A549 (cell line): ENCODE measurements at regions not wholly inside any gene's neighbourhood (a gene's known extent, or its start where the extent isn't known, plus 50 kb on each side); places are given as distances from the start of the nearest gene placed in this dataset.

Experiments
- ATAC-seq, 2 experiments: fragments of 200-7000 bp in 1 of 2; fragments of >200 bp in 1 of 2; cut with Nextera tagmentation in 1 of 2; cut with Tn5 transposase in 1 of 2; 3 replicates each; pipeline versions ENCODE4 v1.8.0 to v1.9.1; 2018 to 2020; ENCODE audit warnings: mild to moderate bottlenecking in 1 of 2, moderate library complexity in 1 of 2
- CTCF ChIA-PET: fragments of 300-600 bp; sonication (Branson Sonifier 250); formaldehyde crosslinking; extraction: SDS; loops from one replicate; lab custom pipeline; 2021; ENCODE audit warnings: antibody characterized with exemption, inconsistent platforms; lab: Yijun Ruan, JAX
- POLR2A ChIA-PET: fragments of 350-600 bp; formaldehyde crosslinking; extraction: SDS; loops from one replicate; lab custom pipeline; 2021; ENCODE audit warnings: antibody characterized with exemption, inconsistent platforms; lab: Yijun Ruan, JAX
- DNase-seq, 2 experiments: peaks; one replicate each; pipeline versions ENCODE4 v3.0.0 to v3.0.0-alpha.2; 2011 to 2016; ENCODE audit warnings: low read depth in 1 of 2, low spot score in 1 of 2
- FAIRE-seq: peaks from 2 replicates; lab custom pipeline; 2011; peaks lifted over from hg19 to GRCh38; lab: Jason Lieb, UNC
- H3K27ac ChIP-seq, 2 experiments: fragments of >200 bp; sonication (Bioruptor Twin); formaldehyde crosslinking; 3 replicates each; pipeline ENCODE4 v1.5.1; 2016 to 2017
- H3K4me1 ChIP-seq: fragments of >200 bp; sonication (Bioruptor Twin); formaldehyde crosslinking; 3 replicates; pipeline ENCODE4 v1.6.1; 2016
- H3K4me2 ChIP-seq: fragments of >200 bp; sonication (Bioruptor Twin); formaldehyde crosslinking; 3 replicates; pipeline ENCODE4 v1.6.1; 2016
- H3K4me3 ChIP-seq: fragments of >200 bp; sonication (Bioruptor Twin); formaldehyde crosslinking; 3 replicates; pipeline ENCODE4 v1.5.1; 2016
- H3K9me3 ChIP-seq: fragments of >200 bp; sonication (Bioruptor Twin); formaldehyde crosslinking; 3 replicates; pipeline ENCODE4 v1.6.1; 2016
- BCL3 ChIP-seq: fragments of >200 bp; sonication (Bioruptor Twin); formaldehyde crosslinking; IDR thresholded peaks from 3 replicates; pipeline ENCODE4 v1.6.1; 2016
- BHLHE40 ChIP-seq: IDR thresholded peaks from 2 replicates; pipeline ENCODE4 v1.6.1; 2012; ENCODE audit warnings: low read depth, low read length, inconsistent platforms
- CEBPB ChIP-seq, 2 experiments: fragments of >200 bp in 1 of 2; sonication (Bioruptor Twin) in 1 of 2; formaldehyde crosslinking in 1 of 2; IDR thresholded peaks; 2 replicates each; pipeline ENCODE4 v1.6.1; 2012 to 2016
- CHD4 ChIP-seq: fragments of 200-600 bp; sonication (generic); IDR thresholded peaks from 2 replicates; pipeline ENCODE4 v1.6.1; 2016; ENCODE audit warnings: antibody characterized with exemption, mild to moderate bottlenecking, borderline replicate concordance
- CTCF ChIP-seq: fragments of >200 bp; sonication (Bioruptor Twin); formaldehyde crosslinking; IDR thresholded peaks from 3 replicates; pipeline ENCODE4 v1.5.1; 2016
- EHF ChIP-seq: fragments of 250-450 bp; sonication (Bioruptor Pico); IDR thresholded peaks from 2 replicates; pipeline ENCODE4 v1.5.0; 2020; ENCODE audit warnings: mild to moderate bottlenecking
- EHMT2 ChIP-seq: fragments of 200-600 bp; sonication (generic); IDR thresholded peaks from 2 replicates; pipeline ENCODE4 v1.6.1; 2016; ENCODE audit warnings: antibody characterized with exemption, low read depth, mild to moderate bottlenecking, moderate library complexity
- FOXS1 ChIP-seq: fragments of 250-450 bp; sonication (Bioruptor Pico); IDR thresholded peaks from 2 replicates; pipeline ENCODE4 v1.5.0; 2020; ENCODE audit warnings: mild to moderate bottlenecking, moderate library complexity
- GATA3 ChIP-seq: IDR thresholded peaks from 2 replicates; pipeline ENCODE4 v1.6.1; 2012; ENCODE audit warnings: borderline replicate concordance
- HDAC2 ChIP-seq: fragments of 200-600 bp; sonication (generic); IDR thresholded peaks from 2 replicates; pipeline ENCODE4 v1.6.1; 2016
- HOXB5 ChIP-seq: fragments of 250-450 bp; sonication (Bioruptor Pico); IDR thresholded peaks from 2 replicates; pipeline ENCODE4 v1.5.0; 2020; ENCODE audit warnings: mild to moderate bottlenecking, moderate library complexity
- JUN ChIP-seq, 2 experiments: fragments of >200 bp; sonication (Bioruptor Twin); formaldehyde crosslinking; IDR thresholded peaks; 2 replicates in 1 of 2; 3 replicates in 1 of 2; pipeline ENCODE4 v1.6.1; 2016 to 2017
- JUNB ChIP-seq: fragments of >200 bp; sonication (Bioruptor Twin); formaldehyde crosslinking; IDR thresholded peaks from 2 replicates; pipeline ENCODE4 v1.6.1; 2016
- MYC ChIP-seq: IDR thresholded peaks from 2 replicates; pipeline ENCODE4 v1.6.1; 2012; ENCODE audit warnings: mild to moderate bottlenecking, inconsistent platforms, low read length, improper control_type of control experiment, borderline replicate concordance
- NR3C1 ChIP-seq: fragments of >200 bp; sonication (Bioruptor Twin); formaldehyde crosslinking; IDR thresholded peaks from 3 replicates; pipeline ENCODE4 v1.6.1; 2017
- RAD21 ChIP-seq, 2 experiments: fragments of >200 bp in 1 of 2; sonication (Bioruptor Twin) in 1 of 2; formaldehyde crosslinking in 1 of 2; IDR thresholded peaks in 1 of 2; conservative IDR thresholded peaks in 1 of 2; 2 replicates in 1 of 2; 3 replicates in 1 of 2; pipeline ENCODE4 v1.6.1; 2012 to 2018; ENCODE audit warnings: inconsistent platforms in 1 of 2
- REST ChIP-seq: fragments of 200-600 bp; sonication (generic); IDR thresholded peaks from 2 replicates; pipeline ENCODE4 v1.6.1; 2016; ENCODE audit warnings: antibody characterized with exemption, mild to moderate bottlenecking, moderate library complexity
- RNF2 ChIP-seq: fragments of 200-600 bp; sonication (generic); IDR thresholded peaks from 2 replicates; pipeline ENCODE4 v1.6.1; 2016; ENCODE audit warnings: low read depth, mild to moderate bottlenecking, antibody characterized with exemption, moderate library complexity, borderline replicate concordance
- USF2 ChIP-seq: fragments of 450-650 bp; IDR thresholded peaks from 2 replicates; pipeline ENCODE4 v1.6.1; 2014; ENCODE audit warnings: antibody characterized with exemption
- ZNF302 ChIP-seq: fragments of 250-450 bp; sonication (Bioruptor Pico); IDR thresholded peaks from 2 replicates; pipeline ENCODE4 v1.9.0; 2021; ENCODE audit warnings: inconsistent platforms, mild to moderate bottlenecking, moderate library complexity
- WGBS: methylation state at CpG from one replicate; pipeline ENCODE4 v1.1.6; 2017; ENCODE audit errors: missing lambda C conversion rate; 5-methylcytosine and 5-hydroxymethylcytosine counted together

GRCh38 chr17:77457572-77458201, 316.9 kb downstream of the SEC14L1 start (continued):
- TF ChIP-seq REST (no peak), USF2 (no peak), HDAC2 (no peak), EHMT2 (no peak), GATA3 (no peak), JUN (IDR thresholded peaks at IDR 0.05) (no peak), CEBPB (IDR thresholded peaks at IDR 0.05) (no peak), RNF2 (no peak), ZNF302 (no peak), BCL3 (no peak)

- WGBS: 94% methylated on average over 21 of the region's 21 CpGs
- POLR2A ChIA-PET: no interaction called here
- ATAC-seq: no peak
- H3K9me3 ChIP-seq: no peaks in the 10 kb centered on the region
- no peak overlapping the region for H3K4me3 ChIP-seq
- H3K4me2 ChIP-seq: no peak overlapping the region
- TF ChIP-seq RAD21 (conservative IDR thresholded peaks at IDR 0.05 in 1 of 2, IDR thresholded peaks at IDR 0.05 in 1 of 2): no peak
- no peak for TF ChIP-seq MYC
- TF ChIP-seq CTCF: no peak
- no peak for TF ChIP-seq JUNB
- TF ChIP-seq CHD4: no peak
- TF ChIP-seq NR3C1: no peak
- no peak for TF ChIP-seq HOXB5
- no peak for TF ChIP-seq FOXS1 (CRISPR knock-in tag)
- no peak for TF ChIP-seq EHF
- TF ChIP-seq BHLHE40: no peak
- H3K4me1 ChIP-seq: 0 out of 3 replicates have a peak, but pooled peaks cover 3% of the 10 kb centered on the region
- no peak overlapping the region for H3K27ac ChIP-seq
- CTCF ChIA-PET: interaction anchor here (1.0 to 3.0 kb wide), 6 partner anchors 17 to 128 kb away, joined by 3 to 15 read pairs (median 8); no protein-coding TSS in a partner anchor
- no peak for DNase-seq
- no peak for FAIRE-seq
These were observed 317.6 kb downstream of the SEC14L1 start for GRCh38 chr17:77458202-77459017.
